ES-I3 (cell line): ENCODE measurements at regions not wholly inside any gene's neighbourhood (a gene's known extent, or its start where the extent isn't known, plus 50 kb on each side); places are given as distances from the start of the nearest gene placed in this dataset.

Source experiments
- H3K36me3 ChIP-seq: 2 replicates; pipeline ENCODE4 v1.6.1; 2013; ENCODE audit warnings: mild to moderate bottlenecking, low read length, control low read depth, moderate library complexity; ENCODE audit not compliant: insufficient read depth
- H3K4me1 ChIP-seq: 2 replicates; pipeline ENCODE4 v1.6.1; 2013; ENCODE audit warnings: mild to moderate bottlenecking, control low read depth, low read length; ENCODE audit not compliant: insufficient read depth
- H3K9ac ChIP-seq: 2 replicates; pipeline ENCODE4 v1.6.1; 2013; ENCODE audit warnings: low read depth, mild to moderate bottlenecking, low read length, moderate library complexity
- H3K9me3 ChIP-seq: 2 replicates; pipeline ENCODE4 v1.6.1; 2013; ENCODE audit warnings: mild to moderate bottlenecking, low read length, moderate library complexity; ENCODE audit not compliant: control insufficient read depth, insufficient read depth

GRCh38 chr6:113540466-113540865 lies 316.7 kb upstream of the MARCKS start:
- peaks cover 8% of the 10 kb centered on the region; the same call in 1 of the 2 replicates for H3K4me1 ChIP-seq
- no peaks in the 10 kb centered on the region for H3K36me3 ChIP-seq
- no peak overlapping the region for H3K9ac ChIP-seq
- H3K9me3 ChIP-seq, result no peaks in the 10 kb centered on the region

- Histone ChIP-seq H3K9me3 (no peaks in the 10 kb centered on the region; the same call in 1 of the 2 replicates), H3K36me3 (no peaks in the 10 kb centered on the region), H3K4me1 (no peaks in the 10 kb centered on the region), H3K9ac (no peak overlapping the region)
Observed at GRCh38 chr6:113551168-113551567, 306.0 kb upstream of the MARCKS start.

GRCh38 chr6:113556775-113557174 lies 300.4 kb upstream of the MARCKS start:
- Histone ChIP-seq H3K9ac (no peak overlapping the region), H3K36me3 (no peaks in the 10 kb centered on the region), H3K4me1 (peaks cover 11% of the 10 kb centered on the region), H3K9me3 (no peaks in the 10 kb centered on the region)

- Histone ChIP-seq H3K9me3 (no peaks in the 10 kb centered on the region), H3K9ac (no peak overlapping the region), H3K36me3 (no peaks in the 10 kb centered on the region), H3K4me1 (peaks cover 11% of the 10 kb centered on the region)
Observed at GRCh38 chr6:113558431-113558830, 298.7 kb upstream of the MARCKS start.

GRCh38 chr6:113558966-113559365 lies 298.2 kb upstream of the MARCKS start:
- Histone ChIP-seq H3K36me3 (no peaks in the 10 kb centered on the region), H3K9me3 (no peaks in the 10 kb centered on the region), H3K4me1 (peaks cover 11% of the 10 kb centered on the region), H3K9ac (no peak overlapping the region)

- Histone ChIP-seq H3K9me3 (no peaks in the 10 kb centered on the region), H3K9ac (no peak overlapping the region), H3K4me1 (peaks cover 20% of the 10 kb centered on the region), H3K36me3 (no peaks in the 10 kb centered on the region)
Observed at GRCh38 chr6:113560376-113560775, 296.8 kb upstream of the MARCKS start.

- Histone ChIP-seq H3K9me3 (no peaks in the 10 kb centered on the region), H3K9ac (no peak overlapping the region), H3K4me1 (peaks cover 25% of the 10 kb centered on the region), H3K36me3 (no peaks in the 10 kb centered on the region)
Observed at GRCh38 chr6:113560908-113561307, 296.2 kb upstream of the MARCKS start.

- Histone ChIP-seq H3K36me3 (no peaks in the 10 kb centered on the region), H3K9ac (no peak overlapping the region), H3K9me3 (no peaks in the 10 kb centered on the region), H3K4me1 (peaks cover 25% of the 10 kb centered on the region)
Observed at GRCh38 chr6:113562248-113562647, 294.9 kb upstream of the MARCKS start.

- no peaks in the 10 kb centered on the region for H3K36me3 ChIP-seq
- H3K9ac ChIP-seq, result peak overlapping the region; percentile 33; the same call in 1 of the 2 replicates
- peaks cover 15% of the 10 kb centered on the region for H3K4me1 ChIP-seq
- H3K9me3 ChIP-seq, result no peaks in the 10 kb centered on the region
Observed at GRCh38 chr6:113564371-113565171, 292.6 kb upstream of the MARCKS start.

GRCh38 chr6:113565306-113565705 lies 291.8 kb upstream of the MARCKS start:
- H3K9ac ChIP-seq, result peak overlapping the region; percentile 33; the same call in 1 of the 2 replicates
- H3K9me3 ChIP-seq, result no peaks in the 10 kb centered on the region
- no peaks in the 10 kb centered on the region for H3K36me3 ChIP-seq
- peaks cover 14% of the 10 kb centered on the region for H3K4me1 ChIP-seq

GRCh38 chr6:113570161-113570560 lies 287.0 kb upstream of the MARCKS start:
- Histone ChIP-seq H3K36me3 (no peaks in the 10 kb centered on the region), H3K9ac (no peak overlapping the region), H3K4me1 (peaks cover 8% of the 10 kb centered on the region; the same call in 1 of the 2 replicates), H3K9me3 (no peaks in the 10 kb centered on the region)

- no peak overlapping the region for H3K9ac ChIP-seq
- no peaks in the 10 kb centered on the region for H3K36me3 ChIP-seq
- H3K4me1 ChIP-seq, result peaks cover 3% of the 10 kb centered on the region; the same call in 1 of the 2 replicates
- no peaks in the 10 kb centered on the region; the same call in 1 of the 2 replicates for H3K9me3 ChIP-seq
Observed at GRCh38 chr6:113570641-113571040, 286.5 kb upstream of the MARCKS start.

GRCh38 chr6:113574147-113574546 lies 283.0 kb upstream of the MARCKS start:
- Histone ChIP-seq H3K9me3 (no peaks in the 10 kb centered on the region; the same call in 1 of the 2 replicates), H3K36me3 (no peaks in the 10 kb centered on the region), H3K9ac (no peak overlapping the region), H3K4me1 (no peaks in the 10 kb centered on the region)

GRCh38 chr6:113576310-113576709 lies 280.8 kb upstream of the MARCKS start:
- no peaks in the 10 kb centered on the region for H3K4me1 ChIP-seq
- H3K9ac ChIP-seq, result no peak overlapping the region
- no peaks in the 10 kb centered on the region; the same call in 1 of the 2 replicates for H3K9me3 ChIP-seq
- H3K36me3 ChIP-seq, result no peaks in the 10 kb centered on the region

GRCh38 chr6:113578691-113579090 lies 278.5 kb upstream of the MARCKS start:
- no peaks in the 10 kb centered on the region; the same call in 1 of the 2 replicates for H3K9me3 ChIP-seq
- no peaks in the 10 kb centered on the region for H3K36me3 ChIP-seq
- H3K4me1 ChIP-seq, result no peaks in the 10 kb centered on the region
- no peak overlapping the region for H3K9ac ChIP-seq
